NOMO-1 treated with DMSO at 0.1 percent for 48 hours (cell line): ENCODE measurements at regions not wholly inside any gene's neighbourhood (a gene's known extent, or its start where the extent isn't known, plus 50 kb on each side); places are given as distances from the start of the nearest gene placed in this dataset.

ENCODE experiments used
- DNase-seq: peaks from one replicate; lab custom pipeline; 2025; ENCODE audit not compliant: unreplicated experiment; lab: John Stamatoyannopoulos, UW

GRCh38 chr10:131620904-131621303, 279.9 kb upstream of the PPP2R2D start:
- no peak for DNase-seq

GRCh38 chr10:131621784-131622624, 278.8 kb upstream of the PPP2R2D start:
- no peak for DNase-seq

GRCh38 chr10:131625041-131625440, 275.8 kb upstream of the PPP2R2D start:
- no peak for DNase-seq

GRCh38 chr10:131626274-131626673, 274.5 kb upstream of the PPP2R2D start:
- DNase-seq: no peak

- no peak for DNase-seq
These were observed 271.6 kb upstream of the PPP2R2D start for GRCh38 chr10:131629026-131629770.

GRCh38 chr10:131630772-131631258, 270.0 kb upstream of the PPP2R2D start:
- DNase-seq: no peak

- no peak for DNase-seq
These were observed 269.2 kb upstream of the PPP2R2D start for GRCh38 chr10:131631619-131632018.

- DNase-seq: no peak
These were observed 265.2 kb upstream of the PPP2R2D start for GRCh38 chr10:131635564-131636015.

- DNase-seq: no peak
These were observed 264.7 kb upstream of the PPP2R2D start for GRCh38 chr10:131636116-131636515.

GRCh38 chr10:131636841-131637724, 263.7 kb upstream of the PPP2R2D start:
- DNase-seq: no peak

- DNase-seq: no peak
These were observed 262.5 kb upstream of the PPP2R2D start for GRCh38 chr10:131638049-131638879.

- no peak for DNase-seq
These were observed 261.9 kb upstream of the PPP2R2D start for GRCh38 chr10:131638880-131639278.

GRCh38 chr10:131640045-131640644, 260.7 kb upstream of the PPP2R2D start:
- DNase-seq: no peak

GRCh38 chr10:131641231-131641630, 259.6 kb upstream of the PPP2R2D start:
- no peak for DNase-seq

GRCh38 chr10:131641898-131642297, 258.9 kb upstream of the PPP2R2D start:
- DNase-seq: no peak

GRCh38 chr10:131642966-131643365, 257.8 kb upstream of the PPP2R2D start:
- no peak for DNase-seq

GRCh38 chr10:131644289-131644688, 256.5 kb upstream of the PPP2R2D start:
- no peak for DNase-seq

GRCh38 chr10:131644864-131645658, 255.7 kb upstream of the PPP2R2D start:
- no peak for DNase-seq

- DNase-seq: no peak
These were observed 255.1 kb upstream of the PPP2R2D start for GRCh38 chr10:131645756-131646155.
